Liver (tissue), 8 donors: ENCODE measurements at regions not wholly inside any gene's neighbourhood (a gene's known extent, or its start where the extent isn't known, plus 50 kb on each side); places are given as distances from the start of the nearest gene placed in this dataset.

ENCODE experiments used
- DNase-seq: peaks from one replicate; pipeline ENCODE4 v3.0.0-alpha.2; 2017; ENCODE audit warnings: low spot score
- H3K27ac ChIP-seq, 2 donors: one replicate each; pipeline ENCODE4 v1.7.0; 2013; ENCODE audit warnings: inconsistent platforms in 2 of 2, low read length in 2 of 2, control low read depth in 1 of 2, low read depth in 1 of 2, mild to moderate bottlenecking in 1 of 2
- H3K27me3 ChIP-seq, 4 donors: one replicate each; pipeline versions ENCODE4 v1.6.1 to v1.7.0; 2013; ENCODE audit warnings: low read length in 3 of 4, inconsistent platforms in 1 of 4, mild to moderate bottlenecking in 1 of 4, moderate library complexity in 1 of 4; ENCODE audit not compliant: control insufficient read depth in 4 of 4, insufficient read depth in 4 of 4
- H3K36me3 ChIP-seq, 4 donors: one replicate each; pipeline versions ENCODE4 v1.6.1 to v1.7.0; 2013; ENCODE audit warnings: low read length in 3 of 4, mild to moderate bottlenecking in 3 of 4, low read depth in 1 of 4, moderate library complexity in 1 of 4; ENCODE audit not compliant: control insufficient read depth in 4 of 4, insufficient read depth in 3 of 4
- H3K4me1 ChIP-seq, 4 donors: one replicate each; pipeline versions ENCODE4 v1.6.1 to v1.7.0; 2013; ENCODE audit warnings: low read length in 3 of 4, mild to moderate bottlenecking in 3 of 4, moderate library complexity in 1 of 4; ENCODE audit not compliant: control insufficient read depth in 4 of 4, insufficient read depth in 4 of 4
- H3K4me3 ChIP-seq, 3 donors: one replicate each; pipeline versions ENCODE4 v1.6.1 to v1.7.0; 2013; ENCODE audit warnings: low read length in 3 of 3, control low read depth in 1 of 3, low read depth in 1 of 3, mild to moderate bottlenecking in 1 of 3
- H3K9ac ChIP-seq, 2 donors: one replicate each; pipeline ENCODE4 v1.7.0; 2013; ENCODE audit warnings: low read length in 2 of 2, mild to moderate bottlenecking in 2 of 2, moderate library complexity in 2 of 2, control low read depth in 1 of 2, low read depth in 1 of 2
- H3K9me3 ChIP-seq, 4 donors: one replicate each; pipeline versions ENCODE4 v1.6.1 to v1.7.0; 2013; ENCODE audit warnings: low read length in 3 of 4; ENCODE audit not compliant: control insufficient read depth in 4 of 4
- EGR1 ChIP-seq, 2 donors: IDR thresholded peaks; 2 replicates each; pipeline ENCODE4 v1.6.1; 2016 to 2018; ENCODE audit warnings: antibody characterized with exemption in 2 of 2, low read depth in 2 of 2
- FOXA1 ChIP-seq: IDR thresholded peaks from 2 replicates; pipeline ENCODE4 v1.6.1; 2016; ENCODE audit warnings: antibody characterized with exemption
- FOXA2 ChIP-seq: IDR thresholded peaks from 2 replicates; pipeline ENCODE4 v1.6.1; 2016; ENCODE audit warnings: antibody characterized with exemption
- GABPA ChIP-seq, 2 donors: IDR thresholded peaks in 1 of 2; conservative IDR thresholded peaks in 1 of 2; 2 replicates each; pipeline ENCODE4 v1.6.1; 2016; ENCODE audit warnings: antibody characterized with exemption in 2 of 2, mild to moderate bottlenecking in 1 of 2, moderate library complexity in 1 of 2
- HNF4A ChIP-seq, 2 donors: conservative IDR thresholded peaks; 2 replicates each; pipeline ENCODE4 v1.6.1; 2016; ENCODE audit warnings: antibody characterized with exemption in 2 of 2, mild to moderate bottlenecking in 2 of 2
- HNF4G ChIP-seq: IDR thresholded peaks from 2 replicates; pipeline ENCODE4 v1.6.1; 2016; ENCODE audit warnings: antibody characterized with exemption
- JUND ChIP-seq, 2 donors: IDR thresholded peaks; 2 replicates each; pipeline ENCODE4 v1.6.1; 2016; ENCODE audit warnings: antibody characterized with exemption in 2 of 2
- NR2F2 ChIP-seq: IDR thresholded peaks from 2 replicates; pipeline ENCODE4 v1.6.1; 2016; ENCODE audit warnings: antibody characterized with exemption
- RAD21 ChIP-seq, 2 donors: IDR thresholded peaks; 2 replicates each; pipeline ENCODE4 v1.6.1; 2016; ENCODE audit warnings: antibody characterized with exemption in 2 of 2, mild to moderate bottlenecking in 2 of 2
- RXRA ChIP-seq, 2 donors: IDR thresholded peaks; 2 replicates each; pipeline ENCODE4 v1.6.1; 2017 to 2018; ENCODE audit warnings: antibody characterized with exemption in 2 of 2, mild to moderate bottlenecking in 1 of 2
- SP1 ChIP-seq: IDR thresholded peaks from 2 replicates; pipeline ENCODE4 v1.6.1; 2018; ENCODE audit warnings: antibody characterized with exemption, mild to moderate bottlenecking
- TAF1 ChIP-seq: conservative IDR thresholded peaks from 2 replicates; pipeline ENCODE4 v1.6.1; 2016; ENCODE audit warnings: antibody characterized with exemption, mild to moderate bottlenecking
- YY1 ChIP-seq: IDR thresholded peaks from 2 replicates; pipeline ENCODE4 v1.6.1; 2016; ENCODE audit warnings: antibody characterized with exemption, mild to moderate bottlenecking
- WGBS: extraction: QIAGEN DNeasy Blood & Tissue Kit; methylation state at CpG from one replicate; pipeline ENCODE4 v1.1.7; 2013; 5-methylcytosine and 5-hydroxymethylcytosine counted together
- TF ChIP-seq, protein P1 (sequence below): IDR thresholded peaks from 2 replicates; pipeline ENCODE4 v1.6.1; 2016; ENCODE audit warnings: antibody characterized with exemption
- TF ChIP-seq, protein P2 (sequence below): IDR thresholded peaks from 2 replicates; pipeline ENCODE4 v1.6.1; 2016; ENCODE audit warnings: antibody characterized with exemption
- TF ChIP-seq, protein P3 (sequence below): fragments of 150-350 bp; IDR thresholded peaks from 2 replicates; pipeline ENCODE4 v1.5.1; 2017; ENCODE audit warnings: improper control_type of control experiment, low read depth, low read length; ENCODE audit not compliant: missing input control
- TF ChIP-seq, protein P4 (sequence below): IDR thresholded peaks from 2 replicates; pipeline ENCODE4 v1.6.1; 2016; ENCODE audit warnings: antibody characterized with exemption, mild to moderate bottlenecking
- TF ChIP-seq, protein P5 (sequence below): IDR thresholded peaks from 2 replicates; pipeline ENCODE4 v1.6.1; 2016; ENCODE audit warnings: antibody characterized with exemption
- donor health status: healthy.
- donor health status: healthy.
- donor health status: healthy.
- donor health status: healthy.
- donor health status: healthy.

DNA sequence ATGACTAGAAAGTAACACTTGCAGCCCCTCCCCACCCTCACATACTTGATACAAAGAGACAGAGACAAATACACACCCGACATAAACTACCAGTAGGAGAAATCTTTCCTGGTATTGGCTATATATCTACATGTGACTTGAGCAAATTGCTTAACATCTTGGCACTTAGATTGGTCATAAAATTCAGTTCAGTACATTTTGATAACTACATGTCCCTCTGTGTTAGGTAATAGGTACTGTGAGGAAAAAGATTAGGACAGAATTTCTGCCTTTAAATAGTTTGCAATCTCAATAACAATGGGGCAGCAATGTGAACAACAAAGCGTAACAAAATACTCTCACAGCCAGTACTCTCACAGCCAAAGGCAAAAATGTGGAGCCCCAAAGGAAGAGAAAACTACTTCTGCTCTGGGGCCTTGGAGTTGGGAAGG lies 670.0 kb upstream of the ACVR2A start:
- WGBS: 80% methylated on average over 2 of the region's 2 CpGs
- Histone ChIP-seq H3K4me3 (no peak overlapping the region), H3K9ac (no peak overlapping the region), H3K4me1 (no peaks in the 10 kb centered on the region), H3K27ac (no peak overlapping the region), H3K9me3 (no peaks in the 10 kb centered on the region), H3K36me3 (no peaks in the 10 kb centered on the region), H3K27me3 (no peaks in the 10 kb centered on the region)
- no peak for DNase-seq
- no peak for TF ChIP-seq FOXA1
- TF ChIP-seq HNF4G: no peak
- TF ChIP-seq EGR1 (IDR thresholded peaks at IDR 0.05; ENCODE audit: low read depth in 2 of 2): no peak
- no peak for TF ChIP-seq SP1
- no peak for TF ChIP-seq NR2F2
- TF ChIP-seq, protein P1, sequence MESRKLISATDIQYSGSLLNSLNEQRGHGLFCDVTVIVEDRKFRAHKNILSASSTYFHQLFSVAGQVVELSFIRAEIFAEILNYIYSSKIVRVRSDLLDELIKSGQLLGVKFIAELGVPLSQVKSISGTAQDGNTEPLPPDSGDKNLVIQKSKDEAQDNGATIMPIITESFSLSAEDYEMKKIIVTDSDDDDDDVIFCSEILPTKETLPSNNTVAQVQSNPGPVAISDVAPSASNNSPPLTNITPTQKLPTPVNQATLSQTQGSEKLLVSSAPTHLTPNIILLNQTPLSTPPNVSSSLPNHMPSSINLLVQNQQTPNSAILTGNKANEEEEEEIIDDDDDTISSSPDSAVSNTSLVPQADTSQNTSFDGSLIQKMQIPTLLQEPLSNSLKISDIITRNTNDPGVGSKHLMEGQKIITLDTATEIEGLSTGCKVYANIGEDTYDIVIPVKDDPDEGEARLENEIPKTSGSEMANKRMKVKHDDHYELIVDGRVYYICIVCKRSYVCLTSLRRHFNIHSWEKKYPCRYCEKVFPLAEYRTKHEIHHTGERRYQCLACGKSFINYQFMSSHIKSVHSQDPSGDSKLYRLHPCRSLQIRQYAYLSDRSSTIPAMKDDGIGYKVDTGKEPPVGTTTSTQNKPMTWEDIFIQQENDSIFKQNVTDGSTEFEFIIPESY: no peak
- TF ChIP-seq, protein P2, sequence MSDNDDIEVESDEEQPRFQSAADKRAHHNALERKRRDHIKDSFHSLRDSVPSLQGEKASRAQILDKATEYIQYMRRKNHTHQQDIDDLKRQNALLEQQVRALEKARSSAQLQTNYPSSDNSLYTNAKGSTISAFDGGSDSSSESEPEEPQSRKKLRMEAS: no peak
- TF ChIP-seq, protein P3, sequence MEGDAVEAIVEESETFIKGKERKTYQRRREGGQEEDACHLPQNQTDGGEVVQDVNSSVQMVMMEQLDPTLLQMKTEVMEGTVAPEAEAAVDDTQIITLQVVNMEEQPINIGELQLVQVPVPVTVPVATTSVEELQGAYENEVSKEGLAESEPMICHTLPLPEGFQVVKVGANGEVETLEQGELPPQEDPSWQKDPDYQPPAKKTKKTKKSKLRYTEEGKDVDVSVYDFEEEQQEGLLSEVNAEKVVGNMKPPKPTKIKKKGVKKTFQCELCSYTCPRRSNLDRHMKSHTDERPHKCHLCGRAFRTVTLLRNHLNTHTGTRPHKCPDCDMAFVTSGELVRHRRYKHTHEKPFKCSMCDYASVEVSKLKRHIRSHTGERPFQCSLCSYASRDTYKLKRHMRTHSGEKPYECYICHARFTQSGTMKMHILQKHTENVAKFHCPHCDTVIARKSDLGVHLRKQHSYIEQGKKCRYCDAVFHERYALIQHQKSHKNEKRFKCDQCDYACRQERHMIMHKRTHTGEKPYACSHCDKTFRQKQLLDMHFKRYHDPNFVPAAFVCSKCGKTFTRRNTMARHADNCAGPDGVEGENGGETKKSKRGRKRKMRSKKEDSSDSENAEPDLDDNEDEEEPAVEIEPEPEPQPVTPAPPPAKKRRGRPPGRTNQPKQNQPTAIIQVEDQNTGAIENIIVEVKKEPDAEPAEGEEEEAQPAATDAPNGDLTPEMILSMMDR: no peak
- no peak for TF ChIP-seq HNF4A (conservative IDR thresholded peaks at IDR 0.05)
- no peak for TF ChIP-seq RAD21 (IDR thresholded peaks at IDR 0.05)

DNA sequence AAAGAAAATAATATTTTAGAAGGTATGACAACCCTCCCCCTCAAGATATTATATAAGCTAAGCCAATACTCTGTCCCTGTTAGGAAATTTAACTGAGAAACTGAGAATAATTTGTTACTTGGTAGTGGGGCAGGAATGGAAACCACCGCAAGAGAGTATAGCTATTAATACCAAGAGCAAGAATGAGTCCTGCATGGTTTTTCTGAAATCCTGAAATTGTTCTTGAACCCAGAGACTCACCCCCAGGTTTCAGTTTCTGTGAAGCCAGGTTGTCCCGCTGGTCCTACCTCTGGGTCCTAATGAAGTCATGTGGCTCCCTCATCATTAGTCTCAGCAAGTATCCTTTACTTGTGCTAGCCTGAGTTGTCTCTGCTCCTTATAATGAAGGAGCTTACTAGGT lies 671.0 kb upstream of the ACVR2A start:
- no peaks in the 10 kb centered on the region for H3K4me1 ChIP-seq
- H3K9ac ChIP-seq: no peak overlapping the region
- no peak for DNase-seq
- TF ChIP-seq NR2F2 (no peak), RXRA (IDR thresholded peaks at IDR 0.05) (no peak), HNF4G (no peak), TAF1 (no peak), RAD21 (IDR thresholded peaks at IDR 0.05) (no peak), SP1 (no peak), HNF4A (conservative IDR thresholded peaks at IDR 0.05) (no peak), GABPA (IDR thresholded peaks at IDR 0.05 in 1 of 2, conservative IDR thresholded peaks at IDR 0.05 in 1 of 2) (no peak), YY1 (no peak), JUND (IDR thresholded peaks at IDR 0.05) (no peak), FOXA1 (no peak), EGR1 (IDR thresholded peaks at IDR 0.05; ENCODE audit: low read depth in 2 of 2) (no peak), FOXA2 (no peak)
- TF ChIP-seq, protein P4, sequence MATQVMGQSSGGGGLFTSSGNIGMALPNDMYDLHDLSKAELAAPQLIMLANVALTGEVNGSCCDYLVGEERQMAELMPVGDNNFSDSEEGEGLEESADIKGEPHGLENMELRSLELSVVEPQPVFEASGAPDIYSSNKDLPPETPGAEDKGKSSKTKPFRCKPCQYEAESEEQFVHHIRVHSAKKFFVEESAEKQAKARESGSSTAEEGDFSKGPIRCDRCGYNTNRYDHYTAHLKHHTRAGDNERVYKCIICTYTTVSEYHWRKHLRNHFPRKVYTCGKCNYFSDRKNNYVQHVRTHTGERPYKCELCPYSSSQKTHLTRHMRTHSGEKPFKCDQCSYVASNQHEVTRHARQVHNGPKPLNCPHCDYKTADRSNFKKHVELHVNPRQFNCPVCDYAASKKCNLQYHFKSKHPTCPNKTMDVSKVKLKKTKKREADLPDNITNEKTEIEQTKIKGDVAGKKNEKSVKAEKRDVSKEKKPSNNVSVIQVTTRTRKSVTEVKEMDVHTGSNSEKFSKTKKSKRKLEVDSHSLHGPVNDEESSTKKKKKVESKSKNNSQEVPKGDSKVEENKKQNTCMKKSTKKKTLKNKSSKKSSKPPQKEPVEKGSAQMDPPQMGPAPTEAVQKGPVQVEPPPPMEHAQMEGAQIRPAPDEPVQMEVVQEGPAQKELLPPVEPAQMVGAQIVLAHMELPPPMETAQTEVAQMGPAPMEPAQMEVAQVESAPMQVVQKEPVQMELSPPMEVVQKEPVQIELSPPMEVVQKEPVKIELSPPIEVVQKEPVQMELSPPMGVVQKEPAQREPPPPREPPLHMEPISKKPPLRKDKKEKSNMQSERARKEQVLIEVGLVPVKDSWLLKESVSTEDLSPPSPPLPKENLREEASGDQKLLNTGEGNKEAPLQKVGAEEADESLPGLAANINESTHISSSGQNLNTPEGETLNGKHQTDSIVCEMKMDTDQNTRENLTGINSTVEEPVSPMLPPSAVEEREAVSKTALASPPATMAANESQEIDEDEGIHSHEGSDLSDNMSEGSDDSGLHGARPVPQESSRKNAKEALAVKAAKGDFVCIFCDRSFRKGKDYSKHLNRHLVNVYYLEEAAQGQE: no peak
- TF ChIP-seq, protein P5, sequence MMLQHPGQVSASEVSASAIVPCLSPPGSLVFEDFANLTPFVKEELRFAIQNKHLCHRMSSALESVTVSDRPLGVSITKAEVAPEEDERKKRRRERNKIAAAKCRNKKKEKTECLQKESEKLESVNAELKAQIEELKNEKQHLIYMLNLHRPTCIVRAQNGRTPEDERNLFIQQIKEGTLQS: no peak
- TF ChIP-seq, protein P2: no peak
- TF ChIP-seq, protein P3: no peak
- TF ChIP-seq, protein P1: no peak
- H3K27ac ChIP-seq: no peak overlapping the region
- H3K4me3 ChIP-seq: no peak overlapping the region
- H3K9me3 ChIP-seq: no peaks in the 10 kb centered on the region
- no peaks in the 10 kb centered on the region for H3K27me3 ChIP-seq
- H3K36me3 ChIP-seq: no peaks in the 10 kb centered on the region
- WGBS: 92% methylated on average over 2 of the region's 2 CpGs
